Natural killer cell (primary cell): ENCODE measurements at regions not wholly inside any gene's neighbourhood (a gene's known extent, or its start where the extent isn't known, plus 50 kb on each side); places are given as distances from the start of the nearest gene placed in this dataset.

ENCODE experiments used
- ATAC-seq, 3 donors: fragments of 150-1000 bp in 2 of 3; fragments of 200-7000 bp in 1 of 3; cut with Tn5 transposase; 1 replicate in 1 of 3; 2 replicates in 2 of 3; pipeline ENCODE4 v1.10.0; 2021; ENCODE audit warnings: mild to moderate bottlenecking in 2 of 3, moderate library complexity in 2 of 3
- DNase-seq, 2 donors: peaks; one replicate each; pipeline versions ENCODE4 v3.0.0 to v3.0.0-alpha.2; 2013 to 2021; ENCODE audit warnings: mixed read lengths in 1 of 2
- H3K27ac ChIP-seq: one replicate; pipeline ENCODE4 v1.5.1; 2013; ENCODE audit warnings: mild to moderate bottlenecking, low read length
- H3K27me3 ChIP-seq: one replicate; pipeline ENCODE4 v1.6.1; 2013; ENCODE audit warnings: low read length; ENCODE audit not compliant: control insufficient read depth, insufficient read depth
- H3K36me3 ChIP-seq: one replicate; pipeline ENCODE4 v1.6.1; 2013; ENCODE audit warnings: low read length; ENCODE audit not compliant: control insufficient read depth, insufficient read depth
- H3K4me1 ChIP-seq: one replicate; pipeline ENCODE4 v1.6.1; 2013; ENCODE audit warnings: low read length; ENCODE audit not compliant: control insufficient read depth, insufficient read depth
- H3K4me3 ChIP-seq: one replicate; pipeline ENCODE4 v1.5.1; 2013; ENCODE audit warnings: low read length
- H3K9me3 ChIP-seq: one replicate; pipeline ENCODE4 v1.6.1; 2013; ENCODE audit warnings: low read length; ENCODE audit not compliant: control insufficient read depth, insufficient read depth
- H3K27ac Mint-ChIP-seq, 2 donors: one replicate each; pipeline ENCODE4 v1.8.0; 2022; ENCODE audit warnings: mild to moderate bottlenecking in 2 of 2, mixed read lengths in 2 of 2, moderate library complexity in 1 of 2
- H3K27me3 Mint-ChIP-seq, 2 donors: one replicate each; pipeline ENCODE4 v1.8.0; 2022; ENCODE audit warnings: low read depth in 2 of 2, mixed read lengths in 2 of 2
- H3K36me3 Mint-ChIP-seq: one replicate; pipeline ENCODE4 v1.8.0; 2022; ENCODE audit warnings: mixed read lengths
- H3K4me1 Mint-ChIP-seq, 2 donors: one replicate each; pipeline ENCODE4 v1.8.0; 2022; ENCODE audit warnings: mixed read lengths in 2 of 2
- H3K4me3 Mint-ChIP-seq: one replicate; pipeline ENCODE4 v1.8.0; 2022; ENCODE audit warnings: mild to moderate bottlenecking, moderate library complexity, mixed read lengths
- H3K9me3 Mint-ChIP-seq, 2 donors: one replicate each; pipeline ENCODE4 v1.8.0; 2022; ENCODE audit warnings: mixed read lengths in 2 of 2
- WGBS: methylation state at CpG from one replicate; pipeline ENCODE4 v1.1.7; 2013; ENCODE audit warnings: missing lambda C conversion rate; ENCODE audit not compliant: insufficient coverage; 5-methylcytosine and 5-hydroxymethylcytosine counted together
- intact Hi-C: fragments of 100-400 bp; cut with micrococcal nuclease; formaldehyde crosslinking; loops from one replicate; pipeline ENCODE4 v1.14.2; 2022
- TF ChIP-seq, protein P1 (sequence below): fragments of 200-600 bp; IDR thresholded peaks from one replicate; pipeline ENCODE4 v1.8.0; 2022; ENCODE audit warnings: antibody characterized with exemption

GRCh38 chr20:51237278-51237677, 214.4 kb upstream of the KCNG1 start:
- H3K27me3 Mint-ChIP-seq, result peaks cover 14 to 21% of the 10 kb centered on the region in 2 donors
- H3K27ac ChIP-seq, result no peak overlapping the region
- peaks cover 0 to 3% of the 10 kb centered on the region in 2 donors for H3K9me3 Mint-ChIP-seq
- H3K9me3 ChIP-seq, result no peaks in the 10 kb centered on the region
- TF ChIP-seq, protein P1, sequence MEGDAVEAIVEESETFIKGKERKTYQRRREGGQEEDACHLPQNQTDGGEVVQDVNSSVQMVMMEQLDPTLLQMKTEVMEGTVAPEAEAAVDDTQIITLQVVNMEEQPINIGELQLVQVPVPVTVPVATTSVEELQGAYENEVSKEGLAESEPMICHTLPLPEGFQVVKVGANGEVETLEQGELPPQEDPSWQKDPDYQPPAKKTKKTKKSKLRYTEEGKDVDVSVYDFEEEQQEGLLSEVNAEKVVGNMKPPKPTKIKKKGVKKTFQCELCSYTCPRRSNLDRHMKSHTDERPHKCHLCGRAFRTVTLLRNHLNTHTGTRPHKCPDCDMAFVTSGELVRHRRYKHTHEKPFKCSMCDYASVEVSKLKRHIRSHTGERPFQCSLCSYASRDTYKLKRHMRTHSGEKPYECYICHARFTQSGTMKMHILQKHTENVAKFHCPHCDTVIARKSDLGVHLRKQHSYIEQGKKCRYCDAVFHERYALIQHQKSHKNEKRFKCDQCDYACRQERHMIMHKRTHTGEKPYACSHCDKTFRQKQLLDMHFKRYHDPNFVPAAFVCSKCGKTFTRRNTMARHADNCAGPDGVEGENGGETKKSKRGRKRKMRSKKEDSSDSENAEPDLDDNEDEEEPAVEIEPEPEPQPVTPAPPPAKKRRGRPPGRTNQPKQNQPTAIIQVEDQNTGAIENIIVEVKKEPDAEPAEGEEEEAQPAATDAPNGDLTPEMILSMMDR, result no peak
- no peaks in the 10 kb centered on the region for H3K4me1 Mint-ChIP-seq
- no peaks in the 10 kb centered on the region for H3K36me3 Mint-ChIP-seq
- H3K27me3 ChIP-seq, result no peaks in the 10 kb centered on the region
- WGBS, result 39% methylated on average over 6 of the region's 6 CpGs
- intact Hi-C loops, result no loop called here
- no peaks in the 10 kb centered on the region for H3K36me3 ChIP-seq
- H3K4me3 Mint-ChIP-seq, result no peak overlapping the region
- DNase-seq (no peak), ATAC-seq (no peak)
- no peak overlapping the region for H3K4me3 ChIP-seq
- H3K27ac Mint-ChIP-seq, result no peak overlapping the region
- no peaks in the 10 kb centered on the region for H3K4me1 ChIP-seq

- Mint-ChIP-seq H3K9me3 (no peaks in the 10 kb centered on the region), H3K4me1 (no peaks in the 10 kb centered on the region), H3K36me3 (no peaks in the 10 kb centered on the region), H3K4me3 (no peak overlapping the region), H3K27ac (no peak overlapping the region), H3K27me3 (peaks cover 12 to 21% of the 10 kb centered on the region in 2 donors)
- WGBS, result 92% methylated on average over 2 of the region's 2 CpGs
- no peak for DNase-seq
- no peak overlapping the region for H3K4me3 ChIP-seq
- H3K9me3 ChIP-seq, result no peaks in the 10 kb centered on the region
- no peaks in the 10 kb centered on the region for H3K36me3 ChIP-seq
- H3K4me1 ChIP-seq, result no peaks in the 10 kb centered on the region
- intact Hi-C loops, result no loop called here
- no peak for ATAC-seq
- no peaks in the 10 kb centered on the region for H3K27me3 ChIP-seq
- TF ChIP-seq, protein P1, result no peak
- H3K27ac ChIP-seq, result no peak overlapping the region
Measured at GRCh38 chr20:51236421-51236820, 213.5 kb upstream of the KCNG1 start.

GRCh38 chr20:51233345-51233744, 210.4 kb upstream of the KCNG1 start:
- H3K27me3 ChIP-seq, result no peaks in the 10 kb centered on the region
- TF ChIP-seq, protein P1, result no peak
- no peak overlapping the region for H3K4me3 Mint-ChIP-seq
- intact Hi-C loops, result no loop called here
- no peaks in the 10 kb centered on the region for H3K9me3 ChIP-seq
- no peaks in the 10 kb centered on the region for H3K36me3 Mint-ChIP-seq
- no peak overlapping the region for H3K27ac ChIP-seq
- no peaks in the 10 kb centered on the region for H3K9me3 Mint-ChIP-seq
- H3K36me3 ChIP-seq, result no peaks in the 10 kb centered on the region
- H3K27me3 Mint-ChIP-seq, result peaks cover 15 to 33% of the 10 kb centered on the region in 2 donors
- H3K4me1 ChIP-seq, result no peaks in the 10 kb centered on the region
- H3K4me3 ChIP-seq, result no peak overlapping the region
- ATAC-seq, result no peak
- no peaks in the 10 kb centered on the region for H3K4me1 Mint-ChIP-seq
- WGBS, result 73% methylated on average over 5 of the region's 6 CpGs
- no peak overlapping the region for H3K27ac Mint-ChIP-seq
- DNase-seq, result no peak

- DNase-seq, result no peak
- 78% methylated on average over 11 of the region's 11 CpGs for WGBS
- Histone ChIP-seq H3K27me3 (no peaks in the 10 kb centered on the region), H3K36me3 (no peaks in the 10 kb centered on the region), H3K4me3 (no peak overlapping the region), H3K4me1 (no peaks in the 10 kb centered on the region), H3K27ac (no peak overlapping the region), H3K9me3 (no peaks in the 10 kb centered on the region)
- Mint-ChIP-seq H3K4me1 (no peaks in the 10 kb centered on the region), H3K27ac (no peak overlapping the region), H3K9me3 (no peaks in the 10 kb centered on the region), H3K27me3 (peaks cover 10 to 24% of the 10 kb centered on the region in 2 donors), H3K4me3 (no peak overlapping the region), H3K36me3 (no peaks in the 10 kb centered on the region)
- intact Hi-C loops, result no loop called here
- no peak for ATAC-seq
- TF ChIP-seq, protein P1, result no peak
Measured at GRCh38 chr20:51230727-51231126, 207.8 kb upstream of the KCNG1 start.
